Parathyroid adenoma (tissue), 2 donors: ENCODE measurements at regions not wholly inside any gene's neighbourhood (a gene's known extent, or its start where the extent isn't known, plus 50 kb on each side); places are given as distances from the start of the nearest gene placed in this dataset.

ENCODE experiments used
- H2AFZ ChIP-seq: fragments of 300-600 bp; sonication (generic); one replicate; pipeline ENCODE4 v1.7.0; 2017; ENCODE audit warnings: antibody characterized with exemption, mild to moderate bottlenecking
- H3K27ac ChIP-seq: fragments of 300-600 bp; sonication (generic); one replicate; pipeline ENCODE4 v1.7.0; 2017
- H3K27me3 ChIP-seq: fragments of 300-600 bp; sonication (generic); one replicate; pipeline ENCODE4 v1.7.0; 2017; ENCODE audit warnings: low read length; ENCODE audit not compliant: control insufficient read depth, insufficient read depth
- H3K36me3 ChIP-seq: fragments of 300-600 bp; sonication (generic); one replicate; pipeline ENCODE4 v1.7.0; 2017; ENCODE audit warnings: low read length; ENCODE audit not compliant: control insufficient read depth, insufficient read depth
- H3K4me1 ChIP-seq: fragments of 300-600 bp; sonication (generic); one replicate; pipeline ENCODE4 v1.7.0; 2017; ENCODE audit warnings: control low read depth
- H3K4me2 ChIP-seq: fragments of 300-600 bp; sonication (generic); one replicate; pipeline ENCODE4 v1.7.0; 2017; ENCODE audit warnings: low read length
- H3K4me3 ChIP-seq: fragments of 300-600 bp; sonication (generic); one replicate; pipeline ENCODE4 v1.7.0; 2017; ENCODE audit warnings: low read depth, low read length
- H3K79me2 ChIP-seq: fragments of 300-600 bp; sonication (generic); one replicate; pipeline ENCODE4 v1.7.0; 2017; ENCODE audit warnings: control low read depth
- H3K9ac ChIP-seq: fragments of 300-600 bp; sonication (generic); one replicate; pipeline ENCODE4 v1.7.0; 2017; ENCODE audit warnings: mild to moderate bottlenecking
- H3K9me3 ChIP-seq: fragments of 300-600 bp; sonication (generic); one replicate; pipeline ENCODE4 v1.7.0; 2017; ENCODE audit warnings: low read length; ENCODE audit not compliant: control insufficient read depth
- CTCF ChIP-seq: fragments of 300-600 bp; sonication (generic); IDR thresholded peaks from one replicate; pipeline ENCODE4 v1.7.0; 2017; ENCODE audit warnings: antibody characterized with exemption, mild to moderate bottlenecking
- donor health status: primary hyperparathyroidism.

- Histone ChIP-seq H2AFZ (no peak overlapping the region), H3K79me2 (no peaks in the 10 kb centered on the region), H3K36me3 (no peaks in the 10 kb centered on the region), H3K9me3 (no peaks in the 10 kb centered on the region), H3K27me3 (no peaks in the 10 kb centered on the region), H3K27ac (no peak overlapping the region), H3K4me1 (no peaks in the 10 kb centered on the region), H3K4me2 (no peak overlapping the region), H3K9ac (no peak overlapping the region), H3K4me3 (no peak overlapping the region)
- no peak for TF ChIP-seq CTCF
Measured at GRCh38 chr14:104516906-104517305, 62.7 kb upstream of the C14orf180 start.

GRCh38 chr14:104517426-104517825 lies 62.1 kb upstream of the C14orf180 start:
- Histone ChIP-seq H3K36me3 (no peaks in the 10 kb centered on the region), H3K9ac (no peak overlapping the region), H3K27me3 (no peaks in the 10 kb centered on the region), H3K9me3 (no peaks in the 10 kb centered on the region), H3K4me3 (no peak overlapping the region), H3K4me2 (no peak overlapping the region), H3K79me2 (no peaks in the 10 kb centered on the region), H2AFZ (no peak overlapping the region), H3K4me1 (no peaks in the 10 kb centered on the region), H3K27ac (no peak overlapping the region)
- TF ChIP-seq CTCF = no peak

- Histone ChIP-seq H3K4me1 (no peaks in the 10 kb centered on the region), H3K79me2 (no peaks in the 10 kb centered on the region), H3K9me3 (no peaks in the 10 kb centered on the region), H3K27ac (no peak overlapping the region), H2AFZ (no peak overlapping the region), H3K4me3 (no peak overlapping the region), H3K36me3 (no peaks in the 10 kb centered on the region), H3K4me2 (no peak overlapping the region), H3K9ac (no peak overlapping the region), H3K27me3 (no peaks in the 10 kb centered on the region)
- TF ChIP-seq CTCF = no peak
Measured at GRCh38 chr14:104517867-104518266, 61.7 kb upstream of the C14orf180 start.

GRCh38 chr14:104518659-104519350 lies 60.8 kb upstream of the C14orf180 start:
- no peak overlapping the region for H3K4me2 ChIP-seq
- no peak for TF ChIP-seq CTCF
- H3K9me3 ChIP-seq = no peaks in the 10 kb centered on the region

GRCh38 chr14:104519721-104520120 lies 59.8 kb upstream of the C14orf180 start:
- Histone ChIP-seq H3K27me3 (no peaks in the 10 kb centered on the region), H3K4me1 (no peaks in the 10 kb centered on the region), H3K9me3 (no peaks in the 10 kb centered on the region), H3K9ac (no peak overlapping the region), H3K27ac (no peak overlapping the region), H3K79me2 (no peaks in the 10 kb centered on the region), H2AFZ (no peak overlapping the region), H3K4me2 (no peak overlapping the region), H3K36me3 (no peaks in the 10 kb centered on the region), H3K4me3 (no peak overlapping the region)
- TF ChIP-seq CTCF = no peak

More at GRCh38 chr14:104518659-104519350, 60.8 kb upstream of the C14orf180 start:
- Histone ChIP-seq H2AFZ (no peak overlapping the region), H3K79me2 (no peaks in the 10 kb centered on the region), H3K9ac (no peak overlapping the region), H3K27ac (no peak overlapping the region), H3K4me3 (no peak overlapping the region), H3K4me1 (no peaks in the 10 kb centered on the region), H3K27me3 (no peaks in the 10 kb centered on the region), H3K36me3 (no peaks in the 10 kb centered on the region)
